ENCODE measurements at regions not wholly inside any gene's neighbourhood (a gene's known extent, or its start where the extent isn't known, plus 50 kb on each side); places are given as distances from the start of the nearest gene placed in this dataset.

- Histone ChIP-seq H3K4me2 (ENCODE audit: low read depth, low read length, poor library complexity, severe bottlenecking) (no peak overlapping the region), H3K4me3 (ENCODE audit: low read length, poor library complexity, severe bottlenecking) (no peak overlapping the region), H2AFZ (ENCODE audit: low read length) (no peak overlapping the region), H4K20me1 (ENCODE audit: insufficient read depth, low read length, poor library complexity, severe bottlenecking) (no peaks in the 10 kb centered on the region), H3F3A (ENCODE audit: low read depth) (no peaks in the 10 kb centered on the region), H3K9me3 (ENCODE audit: insufficient read depth, low read depth, low read length) (no peaks in the 10 kb centered on the region), H3K9me2 (replicated peaks; ENCODE audit: low read depth, low read length) (no peaks in the 10 kb centered on the region), H3K27me3 (ENCODE audit: insufficient read depth, low read length, poor library complexity, severe bottlenecking) (no peaks in the 10 kb centered on the region), H3K9ac (ENCODE audit: low read depth, low read length, poor library complexity, severe bottlenecking) (no peak overlapping the region), H3K79me2 (ENCODE audit: insufficient read depth, low read length) (no peaks in the 10 kb centered on the region), H3K36me3 (ENCODE audit: insufficient read depth, low read length) (no peaks in the 10 kb centered on the region), H3K4me1 (ENCODE audit: insufficient read depth, low read length, poor library complexity, severe bottlenecking) (no peaks in the 10 kb centered on the region)
- TF ChIP-seq CTCF (conservative IDR thresholded peaks at IDR 0.05; ENCODE audit: low read length) (no peak), EZH2phosphoT487 (IDR thresholded peaks at IDR 0.05; ENCODE audit: borderline replicate concordance) (no peak)
Measured at GRCh38 chr21:35361988-35362387, 312.9 kb upstream of the RUNX1 start.

- Histone ChIP-seq H3F3A (ENCODE audit: low read depth) (no peaks in the 10 kb centered on the region), H4K20me1 (ENCODE audit: insufficient read depth, low read length, poor library complexity, severe bottlenecking) (no peaks in the 10 kb centered on the region), H3K4me1 (ENCODE audit: insufficient read depth, low read length, poor library complexity, severe bottlenecking) (no peaks in the 10 kb centered on the region), H3K9me3 (ENCODE audit: insufficient read depth, low read depth, low read length) (no peaks in the 10 kb centered on the region), H3K9ac (ENCODE audit: low read depth, low read length, poor library complexity, severe bottlenecking) (no peak overlapping the region), H3K4me3 (ENCODE audit: low read length, poor library complexity, severe bottlenecking) (no peak overlapping the region), H3K36me3 (ENCODE audit: insufficient read depth, low read length) (no peaks in the 10 kb centered on the region), H3K4me2 (ENCODE audit: low read depth, low read length, poor library complexity, severe bottlenecking) (no peak overlapping the region), H2AFZ (ENCODE audit: low read length) (no peak overlapping the region), H3K79me2 (ENCODE audit: insufficient read depth, low read length) (no peaks in the 10 kb centered on the region), H3K27me3 (ENCODE audit: insufficient read depth, low read length, poor library complexity, severe bottlenecking) (no peaks in the 10 kb centered on the region), H3K9me2 (replicated peaks; ENCODE audit: low read depth, low read length) (no peaks in the 10 kb centered on the region)
- TF ChIP-seq EZH2phosphoT487 (IDR thresholded peaks at IDR 0.05; ENCODE audit: borderline replicate concordance), result no peak
- TF ChIP-seq CTCF (conservative IDR thresholded peaks at IDR 0.05; ENCODE audit: low read length), result no peak
Measured at GRCh38 chr21:35360870-35361570, 311.9 kb upstream of the RUNX1 start.

- H4K20me1 ChIP-seq (ENCODE audit: insufficient read depth, low read length, poor library complexity, severe bottlenecking), result no peaks in the 10 kb centered on the region
- H2AFZ ChIP-seq (ENCODE audit: low read length), result no peak overlapping the region
- H3K4me3 ChIP-seq (ENCODE audit: low read length, poor library complexity, severe bottlenecking), result no peak overlapping the region
- no peaks in the 10 kb centered on the region for H3K4me1 ChIP-seq (ENCODE audit: insufficient read depth, low read length, poor library complexity, severe bottlenecking)
- no peaks in the 10 kb centered on the region for H3K9me2 ChIP-seq (replicated peaks; ENCODE audit: low read depth, low read length)
- no peaks in the 10 kb centered on the region for H3K36me3 ChIP-seq (ENCODE audit: insufficient read depth, low read length)
- H3K79me2 ChIP-seq (ENCODE audit: insufficient read depth, low read length), result no peaks in the 10 kb centered on the region
- H3K9ac ChIP-seq (ENCODE audit: low read depth, low read length, poor library complexity, severe bottlenecking), result no peak overlapping the region
- TF ChIP-seq EZH2phosphoT487 (IDR thresholded peaks at IDR 0.05; ENCODE audit: borderline replicate concordance) (no peak), CTCF (conservative IDR thresholded peaks at IDR 0.05; ENCODE audit: low read length) (no peak)
- no peaks in the 10 kb centered on the region for H3K27me3 ChIP-seq (ENCODE audit: insufficient read depth, low read length, poor library complexity, severe bottlenecking)
- H3K4me2 ChIP-seq (ENCODE audit: low read depth, low read length, poor library complexity, severe bottlenecking), result no peak overlapping the region
- no peaks in the 10 kb centered on the region for H3F3A ChIP-seq (ENCODE audit: low read depth)
- H3K9me3 ChIP-seq (ENCODE audit: insufficient read depth, low read depth, low read length), result no peaks in the 10 kb centered on the region
Measured at GRCh38 chr21:35359076-35359475, 310.0 kb upstream of the RUNX1 start.
